OCI-LY1 (cell line): ENCODE measurements at regions not wholly inside any gene's neighbourhood (a gene's known extent, or its start where the extent isn't known, plus 50 kb on each side); places are given as distances from the start of the nearest gene placed in this dataset.

Experiments
- H2AFZ ChIP-seq: fragments of 200-600 bp; sonication (generic), shearing (Covaris generic); 2 replicates; pipeline ENCODE4 v1.6.0; 2014; ENCODE audit warnings: antibody characterized with exemption, mild to moderate bottlenecking, low read length
- H3F3A ChIP-seq: fragments of 200-600 bp; sonication (generic), shearing (Covaris generic); 2 replicates; pipeline ENCODE4 v1.6.0; 2014; ENCODE audit warnings: mild to moderate bottlenecking, antibody characterized with exemption, low read length, moderate library complexity; ENCODE audit not compliant: insufficient read depth
- H3K27ac ChIP-seq: fragments of 200-600 bp; sonication (generic); 2 replicates; pipeline ENCODE4 v1.5.1; 2014; ENCODE audit warnings: low read length, mixed run types, mild to moderate bottlenecking, low read depth; ENCODE audit not compliant: poor library complexity, severe bottlenecking
- H3K27me3 ChIP-seq: fragments of 200-600 bp; sonication (generic); 2 replicates; pipeline ENCODE4 v1.6.0; 2014; ENCODE audit warnings: antibody characterized with exemption, mild to moderate bottlenecking, low read length, moderate library complexity; ENCODE audit not compliant: insufficient read depth
- H3K36me3 ChIP-seq: fragments of 200-600 bp; sonication (generic); 2 replicates; pipeline ENCODE4 v1.6.1; 2014; ENCODE audit warnings: mild to moderate bottlenecking, antibody characterized with exemption, low read length, moderate library complexity, mixed read lengths; ENCODE audit not compliant: insufficient read depth
- H3K4me1 ChIP-seq: fragments of 200-600 bp; sonication (generic); 2 replicates; pipeline ENCODE4 v1.5.1; 2014; ENCODE audit warnings: mild to moderate bottlenecking, low read length, moderate library complexity; ENCODE audit not compliant: insufficient read depth, severe bottlenecking
- H3K4me2 ChIP-seq: fragments of 200-600 bp; sonication (generic), shearing (Covaris generic); 2 replicates; pipeline ENCODE4 v1.6.1; 2014; ENCODE audit warnings: low read length
- H3K4me3 ChIP-seq: fragments of 200-600 bp; sonication (generic); 2 replicates; pipeline ENCODE4 v1.5.1; 2014; ENCODE audit warnings: low read length, low read depth, mild to moderate bottlenecking, mixed read lengths; ENCODE audit not compliant: poor library complexity, severe bottlenecking
- H3K79me2 ChIP-seq: fragments of 200-600 bp; shearing (Covaris generic); 2 replicates; pipeline ENCODE4 v1.6.1; 2016; ENCODE audit warnings: mixed run types, low read length, mixed read lengths; ENCODE audit not compliant: insufficient read depth
- H3K9ac ChIP-seq: fragments of 200-600 bp; sonication (generic), shearing (Covaris generic); 2 replicates; pipeline ENCODE4 v1.6.1; 2014; ENCODE audit warnings: mild to moderate bottlenecking, low read length, mixed read lengths
- H3K9me2 ChIP-seq: fragments of 200-600 bp; sonication (generic), shearing (Covaris generic); 2 replicates; pipeline ENCODE4 v1.6.1; 2014; ENCODE audit warnings: low read depth, mild to moderate bottlenecking, low read length, mixed read lengths
- H3K9me3 ChIP-seq: fragments of 200-600 bp; shearing (Covaris generic); 2 replicates; pipeline ENCODE4 v1.6.1; 2014; ENCODE audit warnings: low read length, mixed read lengths
- H4K20me1 ChIP-seq: fragments of 200-600 bp; sonication (generic), shearing (Covaris generic); 2 replicates; pipeline ENCODE4 v1.6.0; 2016; ENCODE audit warnings: mild to moderate bottlenecking, low read length; ENCODE audit not compliant: insufficient read depth
- CTCF ChIP-seq: fragments of 200-600 bp; sonication (generic), shearing (Covaris generic); IDR thresholded peaks from 2 replicates; pipeline ENCODE4 v1.5.1; 2017; ENCODE audit warnings: mild to moderate bottlenecking, antibody characterized with exemption, low read length, moderate library complexity, mixed read lengths
- EZH2 ChIP-seq: fragments of 200-600 bp; sonication (generic), shearing (Covaris generic); IDR thresholded peaks from 2 replicates; pipeline ENCODE4 v1.8.0; 2017; ENCODE audit warnings: borderline replicate concordance, mixed run types, mild to moderate bottlenecking, antibody characterized with exemption, low read length, moderate library complexity, mixed read lengths

- no peaks in the 10 kb centered on the region for H3K9me3 ChIP-seq
- H3K4me2 ChIP-seq = no peak overlapping the region
- H3K27ac ChIP-seq = no peak overlapping the region
- no peaks in the 10 kb centered on the region for H3K9me2 ChIP-seq
- H4K20me1 ChIP-seq = no peaks in the 10 kb centered on the region
- H3K36me3 ChIP-seq = no peaks in the 10 kb centered on the region
- H3K9ac ChIP-seq = no peak overlapping the region
- TF ChIP-seq EZH2 (no peak), CTCF (no peak)
- H3K79me2 ChIP-seq = no peaks in the 10 kb centered on the region
- H3K4me3 ChIP-seq = no peak overlapping the region
- H3K4me1 ChIP-seq = no peaks in the 10 kb centered on the region
- no peaks in the 10 kb centered on the region; the same call in 1 of the 2 replicates for H3K27me3 ChIP-seq
- no peak overlapping the region for H2AFZ ChIP-seq
- H3F3A ChIP-seq = no peaks in the 10 kb centered on the region
Measured at GRCh38 chr18:78583739-78584458, 395.7 kb upstream of the SALL3 start.

GRCh38 chr18:78584459-78585022 is 395.1 kb upstream of the SALL3 start:
- Histone ChIP-seq H3K9me3 (no peaks in the 10 kb centered on the region), H3K4me2 (no peak overlapping the region), H3K36me3 (no peaks in the 10 kb centered on the region), H3K27me3 (no peaks in the 10 kb centered on the region; the same call in 1 of the 2 replicates), H3K4me1 (no peaks in the 10 kb centered on the region), H3K4me3 (no peak overlapping the region), H3K79me2 (no peaks in the 10 kb centered on the region), H3K9ac (no peak overlapping the region), H2AFZ (no peak overlapping the region), H3K9me2 (no peaks in the 10 kb centered on the region), H3K27ac (no peak overlapping the region), H4K20me1 (no peaks in the 10 kb centered on the region), H3F3A (no peaks in the 10 kb centered on the region)
- TF ChIP-seq CTCF (no peak), EZH2 (no peak)

GRCh38 chr18:78586586-78586985 is 393.0 kb upstream of the SALL3 start:
- no peak overlapping the region for H3K4me3 ChIP-seq
- no peaks in the 10 kb centered on the region for H3K9me3 ChIP-seq
- no peak overlapping the region for H3K4me2 ChIP-seq
- H4K20me1 ChIP-seq = no peaks in the 10 kb centered on the region
- TF ChIP-seq EZH2 (no peak), CTCF (no peak)
- no peaks in the 10 kb centered on the region for H3K9me2 ChIP-seq
- no peak overlapping the region for H2AFZ ChIP-seq
- no peaks in the 10 kb centered on the region for H3K36me3 ChIP-seq
- no peaks in the 10 kb centered on the region; the same call in 1 of the 2 replicates for H3K27me3 ChIP-seq
- no peaks in the 10 kb centered on the region for H3K79me2 ChIP-seq
- no peak overlapping the region for H3K9ac ChIP-seq
- H3K27ac ChIP-seq = no peak overlapping the region
- H3K4me1 ChIP-seq = no peaks in the 10 kb centered on the region
- no peaks in the 10 kb centered on the region for H3F3A ChIP-seq
